ENCODE measurements at regions not wholly inside any gene's neighbourhood (a gene's known extent, or its start where the extent isn't known, plus 50 kb on each side); places are given as distances from the start of the nearest gene placed in this dataset.

DNA sequence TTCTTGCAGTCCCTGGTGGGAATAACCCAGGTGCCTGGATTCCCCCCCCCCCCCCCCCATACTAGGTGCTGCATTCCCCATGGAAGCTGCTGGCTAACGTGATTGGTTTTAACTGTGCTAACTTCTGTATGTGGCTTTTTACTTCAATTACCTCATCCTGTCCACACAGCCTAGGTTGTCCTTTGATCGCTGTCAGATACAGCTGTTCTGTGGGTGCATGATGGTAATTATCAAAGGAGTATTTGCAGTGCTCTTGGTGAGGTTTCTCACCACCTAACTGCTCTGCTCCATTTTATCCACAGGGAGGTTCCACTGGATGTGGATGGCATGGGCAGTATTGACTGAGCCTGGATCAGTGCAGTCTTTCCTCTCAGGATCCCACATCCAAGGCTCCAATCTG is 93.0 kb downstream of the ZNF518B start:
- Mint-ChIP-seq H3K4me3 (ENCODE audit: unreplicated experiment) (no peak overlapping the region), H3K36me3 (ENCODE audit: unreplicated experiment) (no peaks in the 10 kb centered on the region), H3K27ac (ENCODE audit: unreplicated experiment) (no peak overlapping the region), H3K4me1 (ENCODE audit: unreplicated experiment) (no peaks in the 10 kb centered on the region), H3K9me3 (ENCODE audit: unreplicated experiment) (no peaks in the 10 kb centered on the region), H3K27me3 (ENCODE audit: unreplicated experiment) (peaks cover 17% of the 10 kb centered on the region)
- DNase-seq (ENCODE audit: extremely low spot score, unreplicated experiment): no peak
- no peak for TF ChIP-seq CTCF (IDR thresholded peaks at IDR 0.05)

DNA sequence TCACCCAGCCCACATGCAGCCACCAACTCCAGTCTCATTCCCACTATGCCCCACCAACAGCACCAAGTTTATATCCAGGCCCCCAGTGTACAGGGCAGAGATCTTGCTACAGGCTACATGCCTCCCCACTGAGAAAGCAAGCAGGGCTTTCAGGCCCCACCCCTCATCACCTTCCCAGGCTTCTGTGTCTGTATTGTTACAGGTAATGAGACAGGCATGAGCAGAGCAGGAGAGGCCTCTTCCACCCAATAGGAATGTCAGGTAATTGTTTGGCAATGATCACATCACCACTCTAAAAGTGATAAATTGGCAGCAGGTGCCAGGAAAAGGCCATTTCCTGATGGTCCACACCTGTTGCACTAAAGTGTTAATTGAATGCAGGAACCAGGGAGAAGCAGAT is 102.5 kb downstream of the ZNF518B start:
- H3K4me3 Mint-ChIP-seq (ENCODE audit: unreplicated experiment): no peak overlapping the region
- H3K4me1 Mint-ChIP-seq (ENCODE audit: unreplicated experiment): no peaks in the 10 kb centered on the region
- no peak for TF ChIP-seq CTCF (IDR thresholded peaks at IDR 0.05)
- H3K36me3 Mint-ChIP-seq (ENCODE audit: unreplicated experiment): no peaks in the 10 kb centered on the region
- H3K27ac Mint-ChIP-seq (ENCODE audit: unreplicated experiment): no peak overlapping the region
- DNase-seq (ENCODE audit: extremely low spot score, unreplicated experiment): no peak
- no peaks in the 10 kb centered on the region for H3K9me3 Mint-ChIP-seq (ENCODE audit: unreplicated experiment)
- H3K27me3 Mint-ChIP-seq (ENCODE audit: unreplicated experiment): peaks cover 18% of the 10 kb centered on the region

DNA sequence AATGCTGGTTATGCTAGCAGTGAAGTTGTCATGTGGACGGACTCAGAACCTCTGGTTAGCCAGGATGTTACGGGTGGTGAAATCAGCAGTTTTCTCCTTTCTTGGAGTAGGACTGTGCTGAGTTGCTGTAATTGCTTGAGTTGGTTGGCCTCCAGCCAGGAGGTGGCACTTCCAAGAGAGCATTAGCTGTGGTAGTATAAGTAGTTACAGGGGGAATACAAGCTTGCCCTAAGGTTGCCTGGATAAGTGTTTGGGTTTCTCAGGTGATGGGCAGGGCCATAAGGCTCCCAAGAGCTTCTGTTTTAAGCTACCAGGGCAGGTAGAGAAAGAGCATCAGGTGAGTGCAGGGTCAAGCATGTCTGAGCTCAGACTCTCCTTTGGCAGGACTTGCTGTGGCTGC is 103.0 kb downstream of the ZNF518B start:
- no peak for TF ChIP-seq CTCF (IDR thresholded peaks at IDR 0.05)
- no peaks in the 10 kb centered on the region for H3K4me1 Mint-ChIP-seq (ENCODE audit: unreplicated experiment)
- H3K27me3 Mint-ChIP-seq (ENCODE audit: unreplicated experiment): peaks cover 18% of the 10 kb centered on the region
- H3K36me3 Mint-ChIP-seq (ENCODE audit: unreplicated experiment): no peaks in the 10 kb centered on the region
- no peak overlapping the region for H3K4me3 Mint-ChIP-seq (ENCODE audit: unreplicated experiment)
- H3K27ac Mint-ChIP-seq (ENCODE audit: unreplicated experiment): no peak overlapping the region
- H3K9me3 Mint-ChIP-seq (ENCODE audit: unreplicated experiment): no peaks in the 10 kb centered on the region
- DNase-seq (ENCODE audit: extremely low spot score, unreplicated experiment): no peak

DNA sequence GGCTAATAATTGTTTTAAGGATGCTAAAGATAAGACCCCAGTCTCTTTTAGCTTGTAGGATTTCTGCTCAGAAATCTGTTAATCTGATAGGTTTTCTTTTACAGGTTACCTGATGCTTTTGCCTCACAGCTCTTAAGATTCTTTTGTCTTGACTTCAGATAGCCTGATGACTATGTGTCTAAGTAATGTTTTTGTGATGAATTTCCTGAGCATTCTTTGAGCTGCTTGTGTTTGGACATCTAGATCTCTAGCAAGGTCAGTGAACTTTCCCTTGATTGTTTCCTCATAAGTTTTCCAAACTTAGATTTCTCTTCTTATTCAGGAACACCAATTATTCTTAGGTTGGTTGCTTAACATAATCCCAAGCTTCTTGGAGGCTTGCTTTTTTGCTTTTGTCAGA is 104.1 kb downstream of the ZNF518B start:
- Mint-ChIP-seq H3K9me3 (ENCODE audit: unreplicated experiment) (no peaks in the 10 kb centered on the region), H3K36me3 (ENCODE audit: unreplicated experiment) (no peaks in the 10 kb centered on the region), H3K27me3 (ENCODE audit: unreplicated experiment) (peaks cover 19% of the 10 kb centered on the region), H3K4me3 (ENCODE audit: unreplicated experiment) (no peak overlapping the region), H3K4me1 (ENCODE audit: unreplicated experiment) (no peaks in the 10 kb centered on the region), H3K27ac (ENCODE audit: unreplicated experiment) (no peak overlapping the region)
- no peak for TF ChIP-seq CTCF (IDR thresholded peaks at IDR 0.05)
- no peak for DNase-seq (ENCODE audit: extremely low spot score, unreplicated experiment)

- Mint-ChIP-seq H3K9me3 (ENCODE audit: unreplicated experiment) (no peaks in the 10 kb centered on the region), H3K27me3 (ENCODE audit: unreplicated experiment) (peaks cover 9% of the 10 kb centered on the region), H3K27ac (ENCODE audit: unreplicated experiment) (no peak overlapping the region), H3K36me3 (ENCODE audit: unreplicated experiment) (no peaks in the 10 kb centered on the region), H3K4me1 (ENCODE audit: unreplicated experiment) (peaks cover 7% of the 10 kb centered on the region), H3K4me3 (ENCODE audit: unreplicated experiment) (no peak overlapping the region)
- TF ChIP-seq CTCF (IDR thresholded peaks at IDR 0.05): no peak
- DNase-seq (ENCODE audit: extremely low spot score, unreplicated experiment): no peak
Measured at GRCh38 chr4:10348241-10348640, 109.0 kb downstream of the ZNF518B start.
